ENCODE measurements at regions not wholly inside any gene's neighbourhood (a gene's known extent, or its start where the extent isn't known, plus 50 kb on each side); places are given as distances from the start of the nearest gene placed in this dataset.

GRCh38 chr3:103385961-103386656 lies 951.3 kb downstream of the ZPLD1 start:
- DNase-seq, result no peak

- DNase-seq, result no peak
Measured at GRCh38 chr3:103388214-103388613, 953.4 kb downstream of the ZPLD1 start.

GRCh38 chr3:103389356-103389755 lies 954.5 kb downstream of the ZPLD1 start:
- no peak for DNase-seq

- no peak for DNase-seq
Measured at GRCh38 chr3:103393395-103394186, 958.8 kb downstream of the ZPLD1 start.

- no peak for DNase-seq
Measured at GRCh38 chr3:103403191-103403590, 968.4 kb downstream of the ZPLD1 start.

GRCh38 chr3:103406320-103406850 lies 971.6 kb downstream of the ZPLD1 start:
- no peak for DNase-seq

- no peak for DNase-seq
Measured at GRCh38 chr3:103410231-103410630, 975.4 kb downstream of the ZPLD1 start.

- DNase-seq, result no peak
Measured at GRCh38 chr3:103421460-103421859, 986.6 kb downstream of the ZPLD1 start.

- DNase-seq, result no peak
Measured at GRCh38 chr3:103437883-103438282, 1003.1 kb downstream of the ZPLD1 start.

GRCh38 chr3:103440539-103441203 lies 1005.9 kb downstream of the ZPLD1 start:
- no peak for DNase-seq

- no peak for DNase-seq
Measured at GRCh38 chr3:103446953-103447629, 1012.3 kb downstream of the ZPLD1 start.

GRCh38 chr3:103453152-103453551 lies 1018.3 kb downstream of the ZPLD1 start:
- no peak for DNase-seq

GRCh38 chr3:103459815-103460214 lies 1025.0 kb downstream of the ZPLD1 start:
- no peak for DNase-seq

- no peak for DNase-seq
Measured at GRCh38 chr3:103470498-103470897, 1035.7 kb downstream of the ZPLD1 start.

GRCh38 chr3:103494011-103494410 lies 1059.2 kb downstream of the ZPLD1 start:
- DNase-seq, result no peak

GRCh38 chr3:103494512-103494911 lies 1059.7 kb downstream of the ZPLD1 start:
- DNase-seq, result no peak

GRCh38 chr3:103495186-103495585 lies 1060.4 kb downstream of the ZPLD1 start:
- DNase-seq, result no peak

GRCh38 chr3:103499132-103499900 lies 1064.5 kb downstream of the ZPLD1 start:
- DNase-seq, result no peak

GRCh38 chr3:103499967-103500366 lies 1065.2 kb downstream of the ZPLD1 start:
- DNase-seq, result no peak

GRCh38 chr3:103510760-103511159 lies 1075.9 kb downstream of the ZPLD1 start:
- DNase-seq, result no peak

- DNase-seq, result no peak
Measured at GRCh38 chr3:103511891-103512290, 1077.1 kb downstream of the ZPLD1 start.

- DNase-seq, result no peak
Measured at GRCh38 chr3:103512595-103512994, 1077.8 kb downstream of the ZPLD1 start.
